ENCODE measurements at regions not wholly inside any gene's neighbourhood (a gene's known extent, or its start where the extent isn't known, plus 50 kb on each side); places are given as distances from the start of the nearest gene placed in this dataset.

GRCh38 chr4:157772907-157773306 lies 399.9 kb downstream of the GASK1B start:
- TF ChIP-seq POLR2A (IDR thresholded peaks at IDR 0.05; ENCODE audit: low read depth, low read length) (no peak), TAF1 (IDR thresholded peaks at IDR 0.05; ENCODE audit: low read depth, low read length) (no peak), POLR2AphosphoS5 (IDR thresholded peaks at IDR 0.05; ENCODE audit: low read depth, low read length) (no peak), PAX5 (IDR thresholded peaks at IDR 0.05; ENCODE audit: insufficient read depth, low read length, severe bottlenecking) (no peak)
